Right atrium auricular region (tissue), 2 donors: ENCODE measurements at regions not wholly inside any gene's neighbourhood (a gene's known extent, or its start where the extent isn't known, plus 50 kb on each side); places are given as distances from the start of the nearest gene placed in this dataset.

Experiments used
- DNase-seq: peaks from one replicate; pipeline ENCODE4 v3.0.0-alpha.2; 2019; ENCODE audit warnings: low spot score
- H3K27ac ChIP-seq, 2 donors: fragments of 200-600 bp; sonication (generic); 1 replicate in 1 of 2; 2 replicates in 1 of 2; pipeline ENCODE4 v1.5.1; 2016 to 2019
- H3K27me3 ChIP-seq, 2 donors: fragments of 200-600 bp; sonication (generic); one replicate each; pipeline versions ENCODE4 v1.5.1 to v1.6.0; 2017 to 2019
- H3K36me3 ChIP-seq: fragments of 200-600 bp; sonication (generic); one replicate; pipeline ENCODE4 v1.5.1; 2016
- H3K4me1 ChIP-seq, 2 donors: fragments of 200-600 bp; sonication (generic); one replicate each; pipeline versions ENCODE4 v1.5.1 to v1.6.0; 2017 to 2019
- H3K4me3 ChIP-seq, 2 donors: fragments of 200-600 bp; sonication (generic); 1 replicate in 1 of 2; 2 replicates in 1 of 2; pipeline ENCODE4 v1.5.1; 2017 to 2019; ENCODE audit warnings: mild to moderate bottlenecking in 1 of 2, moderate library complexity in 1 of 2
- H3K9me3 ChIP-seq, 2 donors: fragments of 200-600 bp; sonication (generic); one replicate each; pipeline ENCODE4 v1.5.1; 2019
- CTCF ChIP-seq, 2 donors: fragments of 200-600 bp; sonication (generic); IDR thresholded peaks; one replicate each; pipeline ENCODE4 v1.5.1; 2019; ENCODE audit warnings: antibody characterized with exemption in 2 of 2

DNA sequence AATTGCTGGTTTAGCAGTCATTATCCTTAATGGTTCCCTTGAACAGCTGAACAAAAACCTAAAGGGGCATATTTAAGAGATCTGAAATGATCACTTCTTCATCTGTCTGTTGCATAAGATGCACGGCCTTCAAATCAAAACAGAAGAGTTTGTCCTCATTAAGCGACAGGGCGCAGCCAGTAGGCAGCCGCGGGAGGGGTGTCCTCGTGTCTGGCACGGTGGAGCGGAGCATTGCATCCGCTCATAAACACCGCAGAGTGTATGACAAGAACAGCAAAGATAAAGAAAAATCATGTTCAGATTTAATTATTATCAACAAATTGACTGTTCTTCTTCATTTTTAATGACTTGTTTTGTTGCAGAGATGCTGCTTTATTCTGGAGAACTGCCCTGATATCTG is 255.6 kb upstream of the ADARB2 start:
- no peak for DNase-seq
- Histone ChIP-seq H3K4me1 (no peaks in the 10 kb centered on the region), H3K27me3 (no peaks in the 10 kb centered on the region), H3K27ac (no peak overlapping the region), H3K36me3 (no peaks in the 10 kb centered on the region), H3K4me3 (no peak overlapping the region), H3K9me3 (no peaks in the 10 kb centered on the region)
- TF ChIP-seq CTCF (IDR thresholded peaks at IDR 0.05) = no peak

DNA sequence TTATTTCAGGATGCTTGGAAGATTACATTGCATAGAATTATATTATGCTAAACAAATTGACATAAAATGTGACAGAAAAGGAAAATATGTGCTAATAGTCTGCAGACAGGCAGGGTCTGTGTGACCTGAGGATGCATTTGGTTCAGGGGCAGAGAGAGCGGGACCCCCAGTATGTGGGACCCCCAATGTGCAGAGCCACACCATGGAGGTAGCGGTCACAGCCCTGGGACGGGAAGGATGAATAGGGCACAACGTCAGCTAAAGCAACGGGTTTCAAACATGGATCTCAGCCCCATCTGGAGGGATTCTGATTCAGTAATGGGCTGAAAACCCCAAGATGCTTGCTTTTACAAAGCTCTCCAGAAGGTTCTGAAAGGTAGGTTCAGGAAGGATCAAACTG is 251.8 kb upstream of the ADARB2 start:
- no peak for TF ChIP-seq CTCF (IDR thresholded peaks at IDR 0.05)
- H3K4me3 ChIP-seq = no peak overlapping the region

DNA sequence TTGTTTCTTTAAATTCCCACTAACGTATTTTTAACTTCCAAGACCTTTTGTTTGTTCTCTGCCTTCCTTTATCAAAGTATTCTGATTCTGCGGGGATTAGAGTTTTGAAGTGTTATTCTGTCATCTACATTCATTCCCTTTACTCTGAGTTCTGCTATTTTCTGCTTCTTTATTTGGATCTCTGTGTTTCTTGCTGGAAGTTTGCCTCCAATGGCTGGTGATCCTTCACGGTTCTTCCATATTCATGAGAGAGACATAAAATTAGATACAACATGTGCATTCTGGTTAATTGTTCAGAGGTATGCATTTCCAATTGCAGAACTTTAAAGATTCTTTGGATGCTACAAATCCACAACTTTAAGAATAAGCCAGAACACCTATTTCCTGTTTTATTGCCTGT is 244.7 kb upstream of the ADARB2 start:
- H3K9me3 ChIP-seq = peaks cover 0 to 6% of the 10 kb centered on the region in 2 donors
- H3K4me3 ChIP-seq = no peak overlapping the region
- no peak overlapping the region for H3K27ac ChIP-seq
- H3K4me1 ChIP-seq = no peaks in the 10 kb centered on the region
- TF ChIP-seq CTCF (IDR thresholded peaks at IDR 0.05) = no peak
- no peaks in the 10 kb centered on the region for H3K36me3 ChIP-seq
- DNase-seq = no peak
- H3K27me3 ChIP-seq = no peaks in the 10 kb centered on the region

More for the DNA sequence above, 251.8 kb upstream of the ADARB2 start:
- no peak for DNase-seq
- Histone ChIP-seq H3K36me3 (no peaks in the 10 kb centered on the region), H3K9me3 (no peaks in the 10 kb centered on the region), H3K4me1 (no peaks in the 10 kb centered on the region), H3K27me3 (no peaks in the 10 kb centered on the region), H3K27ac (no peak overlapping the region)

- no peak overlapping the region for H3K27ac ChIP-seq
- no peak for TF ChIP-seq CTCF (IDR thresholded peaks at IDR 0.05)
- no peaks in the 10 kb centered on the region for H3K27me3 ChIP-seq
- H3K4me3 ChIP-seq = no peak overlapping the region
- DNase-seq = no peak
- no peaks in the 10 kb centered on the region for H3K36me3 ChIP-seq
- H3K4me1 ChIP-seq = no peaks in the 10 kb centered on the region
- peaks cover 0 to 6% of the 10 kb centered on the region in 2 donors for H3K9me3 ChIP-seq
These were observed 243.1 kb upstream of the ADARB2 start for GRCh38 chr10:1980459-1980858.

DNA sequence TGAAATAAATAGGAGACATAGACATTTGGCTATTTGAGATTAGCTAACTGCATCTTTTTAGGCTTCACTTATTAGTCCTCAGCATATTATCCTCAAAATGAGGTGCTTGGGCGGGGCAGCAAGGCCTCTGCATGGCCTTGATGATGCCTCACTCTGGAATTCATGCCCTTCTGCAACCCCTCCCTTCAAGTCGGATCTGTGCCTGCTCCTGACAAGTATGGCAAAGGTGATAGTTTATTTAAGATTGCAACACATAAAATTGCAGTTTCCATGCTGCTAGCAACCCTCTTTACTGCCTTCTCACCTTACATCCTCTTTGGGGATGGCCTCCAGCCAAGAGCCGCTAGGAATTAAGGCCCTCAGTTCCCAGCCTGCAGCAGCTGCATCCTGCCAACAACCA is 241.3 kb upstream of the ADARB2 start:
- Histone ChIP-seq H3K4me1 (no peaks in the 10 kb centered on the region), H3K4me3 (no peak overlapping the region), H3K27ac (no peak overlapping the region), H3K9me3 (peaks cover 0 to 6% of the 10 kb centered on the region in 2 donors), H3K27me3 (no peaks in the 10 kb centered on the region), H3K36me3 (no peaks in the 10 kb centered on the region)
- DNase-seq = no peak
- no peak for TF ChIP-seq CTCF (IDR thresholded peaks at IDR 0.05)

GRCh38 chr10:1977461-1977860 is 240.1 kb upstream of the ADARB2 start:
- H3K27me3 ChIP-seq = no peaks in the 10 kb centered on the region
- DNase-seq = no peak
- no peaks in the 10 kb centered on the region for H3K36me3 ChIP-seq
- H3K9me3 ChIP-seq = peaks cover 0 to 6% of the 10 kb centered on the region in 2 donors
- H3K4me1 ChIP-seq = no peaks in the 10 kb centered on the region
- H3K4me3 ChIP-seq = no peak overlapping the region
- no peak for TF ChIP-seq CTCF (IDR thresholded peaks at IDR 0.05)
- H3K27ac ChIP-seq = no peak overlapping the region
